ENCODE measurements at regions not wholly inside any gene's neighbourhood (a gene's known extent, or its start where the extent isn't known, plus 50 kb on each side); places are given as distances from the start of the nearest gene placed in this dataset.

GRCh38 chr4:106854569-106855351, 181.4 kb downstream of the DKK2 start:
- no peak overlapping the region for H3K4ac ChIP-seq (ENCODE audit: low read depth, low read length)
- no peak overlapping the region for H3K56ac ChIP-seq (ENCODE audit: insufficient read length, low read depth, low read length)
- H2BK12ac ChIP-seq (ENCODE audit: insufficient read length, low read depth, low read length), result no peak overlapping the region
- H3K27me3 Mint-ChIP-seq (ENCODE audit: low read depth), result no peaks in the 10 kb centered on the region; the same call in 1 of the 2 replicates
- no peaks in the 10 kb centered on the region for H3K4me1 Mint-ChIP-seq
- DNase-seq, result no peak
- no peak overlapping the region for H2AK5ac ChIP-seq (ENCODE audit: insufficient read length, low read length)
- no peak overlapping the region for H4K5ac ChIP-seq (ENCODE audit: insufficient read length, low read depth, low read length)
- H3K4me3 Mint-ChIP-seq, result no peak overlapping the region
- H3T11ph ChIP-seq (ENCODE audit: low read length), result no peak overlapping the region
- TF ChIP-seq CTCF (conservative IDR thresholded peaks at IDR 0.05), result no peak
- no peak overlapping the region for H3K14ac ChIP-seq (ENCODE audit: insufficient read depth, low read length)
- no peak overlapping the region for H4K91ac ChIP-seq (ENCODE audit: insufficient read length, low read depth, low read length)
- H2BK5ac ChIP-seq (ENCODE audit: insufficient read length, low read length), result no peak overlapping the region
- H2BK15ac ChIP-seq (ENCODE audit: low read depth, low read length), result no peak overlapping the region
- no peak overlapping the region for H3K4me2 ChIP-seq (ENCODE audit: insufficient read depth, insufficient read length, low read length)
- no peak overlapping the region; a peak in 1 of 7 replicates for H3K27ac Mint-ChIP-seq
- no peak overlapping the region for H3K27ac ChIP-seq (ENCODE audit: insufficient read length, low read depth, low read length)
- H4K20me1 ChIP-seq (ENCODE audit: control insufficient read depth, insufficient read depth, insufficient read length), result no peaks in the 10 kb centered on the region
- H3K23me2 ChIP-seq (ENCODE audit: insufficient read length, low read depth, low read length, poor library complexity, severe bottlenecking), result no peaks in the 10 kb centered on the region
- H3K27me3 ChIP-seq (ENCODE audit: insufficient read depth, low read length), result no peaks in the 10 kb centered on the region
- no peak overlapping the region for H3K9ac ChIP-seq (ENCODE audit: extremely low read depth, insufficient read length, low read length)
- no peaks in the 10 kb centered on the region for H3K9me3 ChIP-seq (ENCODE audit: control insufficient read depth, low read depth, low read length)
- no peak overlapping the region for H2BK120ac ChIP-seq (ENCODE audit: low read depth, low read length, poor library complexity, severe bottlenecking)
- no peaks in the 10 kb centered on the region for H3K79me2 ChIP-seq (ENCODE audit: insufficient read depth, low read length)
- no peaks in the 10 kb centered on the region for H3K4me1 ChIP-seq (ENCODE audit: insufficient read depth, low read length)
- no peak overlapping the region for H3K23ac ChIP-seq (ENCODE audit: insufficient read length, low read depth, low read length)
- H2AFZ ChIP-seq (ENCODE audit: low read length), result no peak overlapping the region
- H4K8ac ChIP-seq (replicated peaks; ENCODE audit: insufficient read length, low read depth, low read length), result no peak overlapping the region
- H3K36me3 Mint-ChIP-seq (ENCODE audit: insufficient read depth in 1 of 3, low read depth in 3 of 3), result no peaks in the 10 kb centered on the region; a peak in 1 of 7 replicates
- no peak overlapping the region for H3K18ac ChIP-seq (ENCODE audit: insufficient read length, low read depth, low read length)
- H2BK20ac ChIP-seq (ENCODE audit: low read depth, low read length, poor library complexity, severe bottlenecking), result no peak overlapping the region
- H3K9me3 Mint-ChIP-seq, result no peaks in the 10 kb centered on the region
- no peaks in the 10 kb centered on the region for H3K79me1 ChIP-seq (ENCODE audit: insufficient read depth, low read depth, low read length, poor library complexity, severe bottlenecking)

Measured in H9 (cell line).